Loucy (cell line): ENCODE measurements at regions not wholly inside any gene's neighbourhood (a gene's known extent, or its start where the extent isn't known, plus 50 kb on each side); places are given as distances from the start of the nearest gene placed in this dataset.

Experiments used
- EZH2phosphoT487 ChIP-seq: fragments of 200-600 bp; IDR thresholded peaks from 2 replicates; pipeline ENCODE4 v1.6.1; 2018; ENCODE audit warnings: antibody characterized with exemption, mild to moderate bottlenecking, moderate library complexity, borderline replicate concordance
- TF ChIP-seq, protein P1 (sequence below): fragments of 200-600 bp; sonication (generic); conservative IDR thresholded peaks from 2 replicates; pipeline ENCODE4 v1.5.1; 2014; ENCODE audit warnings: mild to moderate bottlenecking, antibody characterized with exemption, low read length

DNA sequence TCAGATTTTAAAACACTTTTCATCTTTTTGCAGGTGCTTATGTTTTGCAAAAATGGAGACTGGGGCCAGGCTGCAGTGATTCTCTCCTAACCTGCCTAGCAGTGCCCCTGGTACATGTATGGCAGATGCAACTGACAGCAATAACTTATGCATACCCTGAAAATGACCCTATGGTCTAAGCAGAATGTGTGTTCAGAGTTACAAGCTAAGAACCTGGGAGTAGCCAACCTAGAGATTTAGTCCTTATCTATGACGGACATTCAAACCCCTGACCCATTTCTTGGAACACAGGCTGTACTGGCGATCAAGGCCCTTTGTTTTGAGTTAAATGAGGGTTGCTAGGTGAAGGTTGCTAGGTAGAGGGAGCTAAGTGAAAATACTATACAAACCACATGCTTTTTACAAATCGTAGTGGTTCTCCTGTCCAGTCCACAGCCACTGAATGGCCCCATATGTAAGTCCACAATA, 184.9 kb upstream of the SESN3 start:
- TF ChIP-seq, protein P1, sequence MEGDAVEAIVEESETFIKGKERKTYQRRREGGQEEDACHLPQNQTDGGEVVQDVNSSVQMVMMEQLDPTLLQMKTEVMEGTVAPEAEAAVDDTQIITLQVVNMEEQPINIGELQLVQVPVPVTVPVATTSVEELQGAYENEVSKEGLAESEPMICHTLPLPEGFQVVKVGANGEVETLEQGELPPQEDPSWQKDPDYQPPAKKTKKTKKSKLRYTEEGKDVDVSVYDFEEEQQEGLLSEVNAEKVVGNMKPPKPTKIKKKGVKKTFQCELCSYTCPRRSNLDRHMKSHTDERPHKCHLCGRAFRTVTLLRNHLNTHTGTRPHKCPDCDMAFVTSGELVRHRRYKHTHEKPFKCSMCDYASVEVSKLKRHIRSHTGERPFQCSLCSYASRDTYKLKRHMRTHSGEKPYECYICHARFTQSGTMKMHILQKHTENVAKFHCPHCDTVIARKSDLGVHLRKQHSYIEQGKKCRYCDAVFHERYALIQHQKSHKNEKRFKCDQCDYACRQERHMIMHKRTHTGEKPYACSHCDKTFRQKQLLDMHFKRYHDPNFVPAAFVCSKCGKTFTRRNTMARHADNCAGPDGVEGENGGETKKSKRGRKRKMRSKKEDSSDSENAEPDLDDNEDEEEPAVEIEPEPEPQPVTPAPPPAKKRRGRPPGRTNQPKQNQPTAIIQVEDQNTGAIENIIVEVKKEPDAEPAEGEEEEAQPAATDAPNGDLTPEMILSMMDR = no peak
- no peak for TF ChIP-seq EZH2phosphoT487
